Neutrophil (primary cell): ENCODE measurements at regions not wholly inside any gene's neighbourhood (a gene's known extent, or its start where the extent isn't known, plus 50 kb on each side); places are given as distances from the start of the nearest gene placed in this dataset.
"Not testable (repeated sequence)": the region's sequence is repeated elsewhere in the genome, so short reads cannot be mapped to it uniquely, and the experiment has no call there.

ENCODE experiments used
- H3K27ac ChIP-seq: fragments of 200-600 bp; sonication (generic); 2 replicates; pipeline ENCODE4 v1.5.1; 2016; ENCODE audit warnings: mild to moderate bottlenecking, moderate library complexity
- H3K27me3 ChIP-seq: fragments of 200-600 bp; sonication (generic); 2 replicates; pipeline ENCODE4 v1.6.0; 2016; ENCODE audit warnings: mild to moderate bottlenecking
- H3K36me3 ChIP-seq: fragments of 200-600 bp; sonication (generic); 2 replicates; pipeline ENCODE4 v1.5.1; 2017
- H3K4me1 ChIP-seq, 2 experiments: fragments of 200-600 bp in 1 of 2; sonication (generic) in 1 of 2; 1 replicate in 1 of 2; 2 replicates in 1 of 2; pipeline versions ENCODE4 v1.5.1 to v1.6.1; 2013 to 2016; ENCODE audit warnings: low read depth in 1 of 2, low read length in 1 of 2, mild to moderate bottlenecking in 1 of 2, moderate library complexity in 1 of 2; ENCODE audit not compliant: control insufficient read depth in 1 of 2, insufficient read depth in 1 of 2
- H3K4me3 ChIP-seq, 2 experiments: fragments of 200-600 bp in 1 of 2; sonication (generic) in 1 of 2; 1 replicate in 1 of 2; 2 replicates in 1 of 2; pipeline ENCODE4 v1.5.1; 2013 to 2016; ENCODE audit warnings: low read depth in 1 of 2, low read length in 1 of 2, mild to moderate bottlenecking in 1 of 2, moderate library complexity in 1 of 2
- H3K9me3 ChIP-seq: fragments of 200-600 bp; sonication (generic); 2 replicates; pipeline ENCODE4 v1.5.1; 2016
- TF ChIP-seq, protein P1 (sequence below): fragments of 200-600 bp; sonication (generic); IDR thresholded peaks from 2 replicates; pipeline ENCODE4 v1.5.1; 2016; ENCODE audit warnings: antibody characterized with exemption

GRCh38 chr3:40754994-40755393, 230.2 kb downstream of the ZNF621 start:
- Histone ChIP-seq H3K27me3 (no peaks in the 10 kb centered on the region), H3K4me3 (no peak overlapping the region), H3K27ac (no peak overlapping the region), H3K4me1 (no peaks in the 10 kb centered on the region), H3K9me3 (no peaks in the 10 kb centered on the region), H3K36me3 (no peaks in the 10 kb centered on the region)
- TF ChIP-seq, protein P1, sequence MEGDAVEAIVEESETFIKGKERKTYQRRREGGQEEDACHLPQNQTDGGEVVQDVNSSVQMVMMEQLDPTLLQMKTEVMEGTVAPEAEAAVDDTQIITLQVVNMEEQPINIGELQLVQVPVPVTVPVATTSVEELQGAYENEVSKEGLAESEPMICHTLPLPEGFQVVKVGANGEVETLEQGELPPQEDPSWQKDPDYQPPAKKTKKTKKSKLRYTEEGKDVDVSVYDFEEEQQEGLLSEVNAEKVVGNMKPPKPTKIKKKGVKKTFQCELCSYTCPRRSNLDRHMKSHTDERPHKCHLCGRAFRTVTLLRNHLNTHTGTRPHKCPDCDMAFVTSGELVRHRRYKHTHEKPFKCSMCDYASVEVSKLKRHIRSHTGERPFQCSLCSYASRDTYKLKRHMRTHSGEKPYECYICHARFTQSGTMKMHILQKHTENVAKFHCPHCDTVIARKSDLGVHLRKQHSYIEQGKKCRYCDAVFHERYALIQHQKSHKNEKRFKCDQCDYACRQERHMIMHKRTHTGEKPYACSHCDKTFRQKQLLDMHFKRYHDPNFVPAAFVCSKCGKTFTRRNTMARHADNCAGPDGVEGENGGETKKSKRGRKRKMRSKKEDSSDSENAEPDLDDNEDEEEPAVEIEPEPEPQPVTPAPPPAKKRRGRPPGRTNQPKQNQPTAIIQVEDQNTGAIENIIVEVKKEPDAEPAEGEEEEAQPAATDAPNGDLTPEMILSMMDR, result no peak

- Histone ChIP-seq H3K36me3 (no peaks in the 10 kb centered on the region), H3K4me3 (no peak overlapping the region), H3K4me1 (no peaks in the 10 kb centered on the region), H3K27me3 (no peaks in the 10 kb centered on the region), H3K9me3 (no peaks in the 10 kb centered on the region), H3K27ac (no peak overlapping the region)
- TF ChIP-seq, protein P1, result no peak
These were observed 231.7 kb downstream of the ZNF621 start for GRCh38 chr3:40756500-40756899.

DNA sequence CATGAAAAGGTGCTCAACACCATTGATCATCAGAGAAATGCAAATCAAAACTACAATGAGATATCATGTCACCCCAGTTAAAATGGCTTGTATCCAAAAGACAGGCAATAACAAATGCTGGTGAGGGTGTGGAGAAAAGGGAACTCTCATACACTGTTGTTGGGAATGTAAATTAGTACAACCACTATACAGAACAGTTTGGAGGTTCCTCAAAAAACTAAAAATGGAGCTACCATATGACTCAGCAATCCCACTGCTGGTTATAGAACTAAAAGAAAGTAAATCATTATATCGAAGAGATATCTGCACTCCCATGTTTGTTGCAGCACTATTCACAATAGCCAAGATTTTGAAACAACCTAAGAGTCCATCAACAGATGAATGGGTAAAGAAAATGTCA, 238.0 kb downstream of the ZNF621 start:
- H3K27ac ChIP-seq, H3K27me3 ChIP-seq, H3K9me3 ChIP-seq, H3K4me3 ChIP-seq, H3K4me1 ChIP-seq, H3K36me3 ChIP-seq: not testable (repeated sequence)

GRCh38 chr3:40763807-40764206, 239.0 kb downstream of the ZNF621 start:
- no peaks in the 10 kb centered on the region for H3K36me3 ChIP-seq

DNA sequence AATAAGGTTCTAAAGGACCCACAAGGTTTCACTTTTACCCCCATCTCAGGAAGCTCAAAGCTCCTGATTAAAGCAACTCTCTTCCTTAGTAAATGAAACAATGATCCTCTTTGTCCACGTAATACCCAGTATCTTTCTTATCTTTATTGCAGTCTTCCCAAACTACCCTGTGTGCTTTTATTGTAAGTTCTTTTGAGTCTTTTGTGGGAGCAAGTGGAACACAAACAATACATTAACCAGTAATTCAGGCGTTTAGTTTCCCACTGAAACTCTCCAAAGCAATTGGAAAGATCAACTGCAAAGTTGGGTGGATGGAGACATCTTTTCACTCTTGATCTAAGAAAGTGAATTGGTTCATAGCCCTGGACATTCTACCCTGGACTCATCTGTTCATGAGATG, 240.0 kb downstream of the ZNF621 start:
- TF ChIP-seq, protein P1, result no peak
- Histone ChIP-seq H3K36me3 (no peaks in the 10 kb centered on the region), H3K27ac (no peak overlapping the region), H3K9me3 (no peaks in the 10 kb centered on the region), H3K4me1 (no peaks in the 10 kb centered on the region), H3K27me3 (no peaks in the 10 kb centered on the region), H3K4me3 (no peak overlapping the region)

More at GRCh38 chr3:40763807-40764206, 239.0 kb downstream of the ZNF621 start:
- Histone ChIP-seq H3K27ac (no peak overlapping the region), H3K4me1 (no peaks in the 10 kb centered on the region), H3K4me3 (no peak overlapping the region), H3K27me3 (no peaks in the 10 kb centered on the region), H3K9me3 (no peaks in the 10 kb centered on the region)
- TF ChIP-seq, protein P1, result no peak

DNA sequence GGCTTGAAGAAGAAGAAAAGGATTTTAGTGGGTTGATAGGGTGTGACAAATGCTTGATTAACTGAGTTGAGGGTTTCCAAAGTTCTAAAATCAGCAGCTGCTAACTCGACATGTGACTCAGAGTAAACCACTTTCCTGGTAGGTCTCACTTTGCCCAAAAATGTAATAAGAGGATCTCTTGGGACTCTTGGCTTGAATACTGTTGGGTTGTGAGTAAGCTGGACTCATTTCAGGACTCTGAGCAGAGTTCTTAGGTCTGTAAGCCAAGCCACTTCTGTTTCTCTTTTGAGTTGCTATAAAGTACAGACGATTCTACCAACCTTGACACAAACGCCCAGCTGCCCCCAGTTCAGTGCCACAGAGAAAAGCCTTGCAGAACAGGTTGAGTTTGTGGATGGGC, 241.1 kb downstream of the ZNF621 start:
- Histone ChIP-seq H3K27ac (no peak overlapping the region), H3K9me3 (no peaks in the 10 kb centered on the region), H3K4me3 (no peak overlapping the region), H3K27me3 (no peaks in the 10 kb centered on the region), H3K36me3 (no peaks in the 10 kb centered on the region), H3K4me1 (no peaks in the 10 kb centered on the region)
- TF ChIP-seq, protein P1, result no peak
